ENCODE measurements at regions not wholly inside any gene's neighbourhood (a gene's known extent, or its start where the extent isn't known, plus 50 kb on each side); places are given as distances from the start of the nearest gene placed in this dataset.

DNA sequence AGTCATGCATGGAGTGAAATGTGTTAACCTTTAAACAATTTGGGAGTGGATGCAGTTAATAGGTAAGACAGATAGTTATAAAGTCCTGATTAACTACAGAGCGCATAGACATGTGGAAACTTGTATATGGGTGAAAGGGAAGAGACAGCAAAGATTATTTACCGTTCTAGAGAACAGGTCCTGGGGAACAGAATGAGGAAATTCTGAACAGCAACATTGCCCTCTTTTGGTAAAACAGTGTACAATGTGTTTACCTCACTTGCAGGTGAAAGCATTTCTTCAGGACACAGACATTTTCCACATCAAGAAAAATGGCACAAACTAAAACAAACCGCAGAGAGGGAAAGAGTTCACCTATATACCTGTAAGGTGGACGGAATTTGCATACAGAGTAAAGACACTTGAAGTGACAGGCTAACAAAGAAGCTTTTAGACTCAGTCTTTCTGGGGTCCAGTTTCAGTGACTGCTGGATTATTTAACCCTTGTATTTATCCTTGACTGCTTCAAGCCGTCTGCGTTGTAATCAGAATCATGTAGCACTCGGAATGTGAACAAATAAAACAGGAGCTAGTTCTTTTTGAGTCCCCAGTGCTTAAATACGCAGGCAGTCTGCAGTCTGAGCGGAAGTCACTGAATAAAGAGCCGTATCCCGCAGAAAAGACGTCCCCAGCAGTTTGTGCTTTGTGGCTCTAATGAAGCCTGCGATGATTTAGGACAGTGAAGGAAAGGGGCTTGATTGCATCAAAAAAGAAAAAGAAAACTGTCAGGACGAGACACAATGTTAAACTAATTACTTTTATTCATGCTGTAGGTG, 364.8 kb upstream of the GALNT5 start:
- TF ChIP-seq, protein P1, sequence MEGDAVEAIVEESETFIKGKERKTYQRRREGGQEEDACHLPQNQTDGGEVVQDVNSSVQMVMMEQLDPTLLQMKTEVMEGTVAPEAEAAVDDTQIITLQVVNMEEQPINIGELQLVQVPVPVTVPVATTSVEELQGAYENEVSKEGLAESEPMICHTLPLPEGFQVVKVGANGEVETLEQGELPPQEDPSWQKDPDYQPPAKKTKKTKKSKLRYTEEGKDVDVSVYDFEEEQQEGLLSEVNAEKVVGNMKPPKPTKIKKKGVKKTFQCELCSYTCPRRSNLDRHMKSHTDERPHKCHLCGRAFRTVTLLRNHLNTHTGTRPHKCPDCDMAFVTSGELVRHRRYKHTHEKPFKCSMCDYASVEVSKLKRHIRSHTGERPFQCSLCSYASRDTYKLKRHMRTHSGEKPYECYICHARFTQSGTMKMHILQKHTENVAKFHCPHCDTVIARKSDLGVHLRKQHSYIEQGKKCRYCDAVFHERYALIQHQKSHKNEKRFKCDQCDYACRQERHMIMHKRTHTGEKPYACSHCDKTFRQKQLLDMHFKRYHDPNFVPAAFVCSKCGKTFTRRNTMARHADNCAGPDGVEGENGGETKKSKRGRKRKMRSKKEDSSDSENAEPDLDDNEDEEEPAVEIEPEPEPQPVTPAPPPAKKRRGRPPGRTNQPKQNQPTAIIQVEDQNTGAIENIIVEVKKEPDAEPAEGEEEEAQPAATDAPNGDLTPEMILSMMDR (IDR thresholded peaks at IDR 0.05), result peak; percentile 65
- no peak for TF ChIP-seq ZFX (IDR thresholded peaks at IDR 0.05; ENCODE audit: borderline replicate concordance)

Data from 22Rv1 (cell line).